ENCODE measurements at regions not wholly inside any gene's neighbourhood (a gene's known extent, or its start where the extent isn't known, plus 50 kb on each side); places are given as distances from the start of the nearest gene placed in this dataset.

- TF ChIP-seq TAF1 (IDR thresholded peaks at IDR 0.05; ENCODE audit: borderline replicate concordance, low read depth, low read length) (no peak), POLR2A (IDR thresholded peaks at IDR 0.05; ENCODE audit: low read depth, low read length) (no peak)
Observed at GRCh38 chr3:72461787-72462186, 386.5 kb downstream of the SHQ1 start.
